Tibial nerve (tissue), 4 donors: ENCODE measurements at regions not wholly inside any gene's neighbourhood (a gene's known extent, or its start where the extent isn't known, plus 50 kb on each side); places are given as distances from the start of the nearest gene placed in this dataset.
A peak's percentile ranks its signal among the peaks of the same experiment; 100 is the strongest.
"Not testable (repeated sequence)": the region's sequence is repeated elsewhere in the genome, so short reads cannot be mapped to it uniquely, and the experiment has no call there.

Source experiments
- DNase-seq, 2 donors: peaks; one replicate each; pipeline ENCODE4 v3.0.0-alpha.2; 2019; ENCODE audit warnings: low spot score in 2 of 2
- H3K27ac ChIP-seq, 4 donors: fragments of 200-600 bp; sonication (generic) in 3 of 4; one replicate each; pipeline ENCODE4 v1.5.1; 2017 to 2019; ENCODE audit warnings: mild to moderate bottlenecking in 1 of 4
- H3K27me3 ChIP-seq, 2 donors: fragments of 200-600 bp; sonication (generic) in 1 of 2; one replicate each; pipeline versions ENCODE4 v1.5.1 to v1.6.0; 2017 to 2019
- H3K36me3 ChIP-seq, 3 donors: fragments of 200-600 bp; sonication (generic); one replicate each; pipeline ENCODE4 v1.5.1; 2018 to 2019
- H3K4me1 ChIP-seq, 4 donors: fragments of 200-600 bp; sonication (generic) in 3 of 4; one replicate each; pipeline ENCODE4 v1.5.1; 2017 to 2019
- H3K4me3 ChIP-seq, 4 donors: fragments of 200-600 bp; sonication (generic) in 3 of 4; one replicate each; pipeline ENCODE4 v1.5.1; 2017 to 2019; ENCODE audit warnings: mild to moderate bottlenecking in 1 of 4, moderate library complexity in 1 of 4
- H3K9me3 ChIP-seq, 4 donors: fragments of 200-600 bp; sonication (generic) in 3 of 4; one replicate each; pipeline ENCODE4 v1.5.1; 2017 to 2019
- CTCF ChIP-seq, 5 experiments: fragments of 200-600 bp in 3 of 5; fragments of 450-650 bp in 2 of 5; sonication (generic) in 3 of 5; IDR thresholded peaks; one replicate each; pipeline ENCODE4 v1.5.1; 2016 to 2019; ENCODE audit warnings: antibody characterized with exemption in 5 of 5, mild to moderate bottlenecking in 3 of 5, moderate library complexity in 2 of 5
- EP300 ChIP-seq, 2 donors: sonication (generic); formaldehyde crosslinking; IDR thresholded peaks; one replicate each; pipeline ENCODE4 v1.6.1; 2017; ENCODE audit warnings: antibody characterized with exemption in 2 of 2, mild to moderate bottlenecking in 1 of 2
- POLR2A ChIP-seq, 2 donors: fragments of 450-650 bp; IDR thresholded peaks; one replicate each; pipeline ENCODE4 v1.6.1; 2017; ENCODE audit warnings: antibody characterized with exemption in 2 of 2, mild to moderate bottlenecking in 2 of 2, moderate library complexity in 2 of 2
- whole genome bisulfite sequencing, 2 donors: methylation state at CpG; one replicate each; pipeline ENCODE4 v1.1.5; 2018; 5-methylcytosine and 5-hydroxymethylcytosine counted together

- H3K4me3 ChIP-seq, result no peak overlapping the region
- WGBS, 2 donors, result 87 to 88% methylated on average over 7 of the region's 7 CpGs
- TF ChIP-seq EP300 (IDR thresholded peaks at IDR 0.05), result no peak
- no peak for TF ChIP-seq POLR2A (IDR thresholded peaks at IDR 0.05)
- no peak for TF ChIP-seq CTCF (IDR thresholded peaks at IDR 0.05)
- no peaks in the 10 kb centered on the region for H3K36me3 ChIP-seq
- no peaks in the 10 kb centered on the region for H3K27me3 ChIP-seq
- H3K4me1 ChIP-seq, result peaks cover 0 to 20% (median 4%) of the 10 kb centered on the region in 4 donors
- DNase-seq, result no peak
- peak overlapping the region in 2 of 4 donors; percentile 21 to 55 for H3K27ac ChIP-seq
- H3K9me3 ChIP-seq, result no peaks in the 10 kb centered on the region
These were observed 114.1 kb upstream of the DAPK1 start for GRCh38 chr9:87383344-87384150.

- no peaks in the 10 kb centered on the region for H3K27me3 ChIP-seq
- H3K27ac ChIP-seq, result no peak overlapping the region
- WGBS, 2 donors, result 53 to 56% methylated on average over 2 of the region's 2 CpGs
- peaks cover 0 to 17% (median 4%) of the 10 kb centered on the region in 4 donors for H3K4me1 ChIP-seq
- no peaks in the 10 kb centered on the region for H3K9me3 ChIP-seq
- no peaks in the 10 kb centered on the region for H3K36me3 ChIP-seq
- no peak for DNase-seq
- no peak overlapping the region for H3K4me3 ChIP-seq
- TF ChIP-seq CTCF (IDR thresholded peaks at IDR 0.05) (no peak), EP300 (IDR thresholded peaks at IDR 0.05) (no peak)
These were observed 111.1 kb upstream of the DAPK1 start for GRCh38 chr9:87386490-87387025.

- Histone ChIP-seq H3K4me1 (peaks cover 0 to 9% (median 0%) of the 10 kb centered on the region in 4 donors), H3K27ac (no peak overlapping the region), H3K27me3 (no peaks in the 10 kb centered on the region), H3K4me3 (no peak overlapping the region), H3K9me3 (no peaks in the 10 kb centered on the region), H3K36me3 (no peaks in the 10 kb centered on the region)
- TF ChIP-seq CTCF (IDR thresholded peaks at IDR 0.05) (no peak), EP300 (IDR thresholded peaks at IDR 0.05) (no peak), POLR2A (IDR thresholded peaks at IDR 0.05) (no peak)
- no peak for DNase-seq
- WGBS, 2 donors, result 89 to 95% methylated on average over 5 of the region's 5 CpGs
These were observed 110.2 kb upstream of the DAPK1 start for GRCh38 chr9:87387351-87388011.

- H3K4me1 ChIP-seq, H3K9me3 ChIP-seq, H3K27ac ChIP-seq, H3K36me3 ChIP-seq, H3K27me3 ChIP-seq, H3K4me3 ChIP-seq, DNase-seq: not testable (repeated sequence)
- WGBS, 2 donors, result 89% methylated on average over 8 of the region's 8 CpGs
These were observed 109.0 kb upstream of the DAPK1 start for GRCh38 chr9:87388708-87389107.

- Histone ChIP-seq H3K9me3 (no peaks in the 10 kb centered on the region), H3K27me3 (no peaks in the 10 kb centered on the region), H3K4me1 (no peaks in the 10 kb centered on the region), H3K36me3 (no peaks in the 10 kb centered on the region), H3K4me3 (no peak overlapping the region), H3K27ac (no peak overlapping the region)
- DNase-seq, result no peak
- TF ChIP-seq CTCF (IDR thresholded peaks at IDR 0.05), result no peak
- no peak for TF ChIP-seq POLR2A (IDR thresholded peaks at IDR 0.05)
- no peak for TF ChIP-seq EP300 (IDR thresholded peaks at IDR 0.05)
- 70 to 75% methylated on average over 3 of the region's 3 CpGs for WGBS, 2 donors
These were observed 107.7 kb upstream of the DAPK1 start for GRCh38 chr9:87389936-87390335.
